H1 (cell line): ENCODE measurements at regions not wholly inside any gene's neighbourhood (a gene's known extent, or its start where the extent isn't known, plus 50 kb on each side); places are given as distances from the start of the nearest gene placed in this dataset.

Source experiments
- CTCF ChIA-PET: fragments of 300-600 bp; sonication (Branson Sonifier 250); formaldehyde crosslinking; loops from one replicate; lab custom pipeline; 2021; ENCODE audit not compliant: partially characterized antibody; lab: Charles Lee
- POLR2A ChIA-PET: fragments of 300-600 bp; sonication (Branson Sonifier 250); formaldehyde crosslinking; loops from one replicate; lab custom pipeline; 2021; ENCODE audit warnings: inconsistent platforms; ENCODE audit not compliant: partially characterized antibody; lab: Charles Lee
- DNase-seq, 2 experiments: peaks; one replicate each; pipeline versions ENCODE4 v3.0.0 to v3.0.0-alpha.2; 2010 to 2022; ENCODE audit warnings: low spot score in 2 of 2, low read depth in 1 of 2, mixed read lengths in 1 of 2
- FAIRE-seq: peaks from 2 replicates; lab custom pipeline; 2011; peaks lifted over from hg19 to GRCh38; lab: Jason Lieb, UNC
- H2AFZ ChIP-seq: 2 replicates; pipeline ENCODE4 v1.8.1; 2012; ENCODE audit warnings: low read length, inconsistent platforms
- H2AK5ac ChIP-seq: 2 replicates; pipeline ENCODE4 v1.6.1; 2013; ENCODE audit warnings: low read depth, low read length
- H2BK120ac ChIP-seq: replicated peaks from 2 replicates; pipeline ENCODE3; 2013; ENCODE audit warnings: low read depth, low read length, inconsistent platforms
- H2BK12ac ChIP-seq: 2 replicates; pipeline ENCODE4 v1.6.1; 2013; ENCODE audit warnings: low read depth, low read length
- H2BK15ac ChIP-seq: 2 replicates; pipeline ENCODE4 v1.6.1; 2013; ENCODE audit warnings: low read length
- H2BK20ac ChIP-seq: 2 replicates; pipeline ENCODE4 v1.6.1; 2013; ENCODE audit warnings: low read length
- H2BK5ac ChIP-seq: 2 replicates; pipeline ENCODE4 v1.6.1; 2013; ENCODE audit warnings: low read depth, low read length
- H3K14ac ChIP-seq: 2 replicates; pipeline ENCODE4 v1.6.1; 2013; ENCODE audit warnings: inconsistent platforms; ENCODE audit not compliant: insufficient read length
- H3K18ac ChIP-seq: 2 replicates; pipeline ENCODE4 v1.6.1; 2013; ENCODE audit warnings: low read length; ENCODE audit errors: extremely low read depth
- H3K23ac ChIP-seq: 2 replicates; pipeline ENCODE4 v1.6.1; 2013; ENCODE audit warnings: inconsistent platforms; ENCODE audit not compliant: insufficient read length
- H3K23me2 ChIP-seq: 2 replicates; pipeline ENCODE4 v1.6.1; 2013; ENCODE audit warnings: low read depth, low read length
- H3K27ac ChIP-seq: 2 replicates; pipeline ENCODE4 v1.6.1; 2011; ENCODE audit warnings: low read depth, low read length, inconsistent platforms
- H3K27me3 ChIP-seq, 4 experiments: replicated peaks in 1 of 4; 1 replicate in 1 of 4; 2 replicates in 3 of 4; pipeline versions ENCODE4 v1.6.1 to v1.8.1; 2011 to 2013; ENCODE audit warnings: low read length in 3 of 4, mild to moderate bottlenecking in 3 of 4, inconsistent platforms in 2 of 4, mixed read lengths in 2 of 4, moderate library complexity in 1 of 4; ENCODE audit not compliant: control insufficient read depth in 3 of 4, insufficient read depth in 3 of 4; ENCODE audit errors: extremely low read depth in 1 of 4
- H3K36me3 ChIP-seq, 4 experiments: 2 replicates each; pipeline versions ENCODE4 v1.6.1 to v1.8.1; 2011 to 2013; ENCODE audit warnings: mild to moderate bottlenecking in 4 of 4, low read length in 3 of 4, moderate library complexity in 2 of 4, control low read depth in 1 of 4, inconsistent platforms in 1 of 4; ENCODE audit not compliant: insufficient read depth in 4 of 4, control insufficient read depth in 2 of 4
- H3K4ac ChIP-seq: replicated peaks from 2 replicates; pipeline ENCODE3; 2013; ENCODE audit warnings: low read length, low read depth, mixed read lengths, inconsistent platforms; ENCODE audit not compliant: insufficient read length
- H3K4me1 ChIP-seq, 4 experiments: replicated peaks in 1 of 4; 1 replicate in 1 of 4; 2 replicates in 3 of 4; pipeline versions ENCODE4 v1.6.1 to v1.8.1; 2011 to 2013; ENCODE audit warnings: low read length in 3 of 4, inconsistent platforms in 2 of 4, mixed read lengths in 1 of 4; ENCODE audit not compliant: insufficient read depth in 4 of 4, control insufficient read depth in 3 of 4
- H3K4me2 ChIP-seq, 2 experiments: 2 replicates each; pipeline versions ENCODE4 v1.6.1 to v1.8.1; 2011 to 2013; ENCODE audit warnings: low read depth in 2 of 2, low read length in 2 of 2, control low read depth in 1 of 2, inconsistent platforms in 1 of 2, mild to moderate bottlenecking in 1 of 2; ENCODE audit not compliant: insufficient read depth in 1 of 2
- H3K4me3 ChIP-seq, 4 experiments: fragments of 200-600, 300-600 bp in 1 of 4; sonication (generic), shearing (Covaris generic), sonication (Bioruptor Twin) in 1 of 4; 2 replicates each; pipeline versions ENCODE4 v1.5.1 to v1.8.1; 2011 to 2016; ENCODE audit warnings: low read length in 4 of 4, low read depth in 3 of 4, control low read depth in 2 of 4, inconsistent platforms in 2 of 4, mild to moderate bottlenecking in 2 of 4, mixed read lengths in 1 of 4, moderate library complexity in 1 of 4; ENCODE audit not compliant: insufficient read depth in 2 of 4; ENCODE audit errors: extremely low read depth in 1 of 4
- H3K56ac ChIP-seq: replicated peaks from 2 replicates; pipeline ENCODE3; 2013; ENCODE audit warnings: low read depth, mild to moderate bottlenecking, mixed read lengths, low read length, inconsistent platforms; ENCODE audit not compliant: insufficient read length
- H3K79me1 ChIP-seq: 2 replicates; pipeline ENCODE4 v1.6.1; 2013; ENCODE audit warnings: low read depth, low read length, control low read depth
- H3K79me2 ChIP-seq, 2 experiments: 2 replicates each; pipeline versions ENCODE4 v1.6.1 to v1.8.1; 2012 to 2013; ENCODE audit warnings: low read length in 2 of 2, mild to moderate bottlenecking in 2 of 2, inconsistent platforms in 1 of 2; ENCODE audit not compliant: insufficient read depth in 2 of 2, control insufficient read depth in 1 of 2
- H3K9ac ChIP-seq, 4 experiments: replicated peaks in 1 of 4; 1 replicate in 1 of 4; 2 replicates in 3 of 4; pipeline versions ENCODE4 v1.6.1 to v1.8.1; 2011 to 2013; ENCODE audit warnings: low read depth in 3 of 4, low read length in 3 of 4, control low read depth in 2 of 4, mild to moderate bottlenecking in 2 of 4, moderate library complexity in 2 of 4, inconsistent platforms in 1 of 4; ENCODE audit errors: extremely low read depth in 1 of 4
- H3K9me3 ChIP-seq, 2 experiments: 2 replicates each; pipeline versions ENCODE4 v1.6.1 to v1.8.1; 2012 to 2013; ENCODE audit warnings: mild to moderate bottlenecking in 2 of 2, moderate library complexity in 2 of 2, control low read depth in 1 of 2, inconsistent platforms in 1 of 2, low read depth in 1 of 2, low read length in 1 of 2, mixed read lengths in 1 of 2; ENCODE audit not compliant: insufficient read depth in 2 of 2
- H4K20me1 ChIP-seq, 2 experiments: replicated peaks in 1 of 2; 2 replicates each; pipeline versions ENCODE3 to v1.8.1; 2011 to 2013; ENCODE audit warnings: inconsistent platforms in 2 of 2, low read length in 2 of 2, mild to moderate bottlenecking in 1 of 2; ENCODE audit not compliant: insufficient read depth in 2 of 2, control insufficient read depth in 1 of 2
- H4K5ac ChIP-seq: 2 replicates; pipeline ENCODE4 v1.6.1; 2013; ENCODE audit warnings: low read length, low read depth, mixed read lengths, inconsistent platforms; ENCODE audit not compliant: insufficient read length
- H4K8ac ChIP-seq: 2 replicates; pipeline ENCODE4 v1.8.0; 2013; ENCODE audit warnings: mild to moderate bottlenecking, moderate library complexity, low read length, inconsistent platforms; ENCODE audit not compliant: insufficient read depth; ENCODE audit errors: extremely low read depth
- H4K91ac ChIP-seq: replicated peaks from 2 replicates; pipeline ENCODE3; 2013; ENCODE audit warnings: low read length, mixed read lengths, inconsistent platforms; ENCODE audit not compliant: insufficient read length
- ATF3 ChIP-seq: IDR thresholded peaks from 2 replicates; pipeline ENCODE4 v1.6.1; 2011; ENCODE audit warnings: low read depth, mild to moderate bottlenecking, low read length; ENCODE audit not compliant: insufficient read depth
- BACH1 ChIP-seq: IDR thresholded peaks from 2 replicates; pipeline ENCODE4 v1.6.1; 2012; ENCODE audit warnings: low read length, improper control_type of control experiment
- CREB1 ChIP-seq: IDR thresholded peaks from 2 replicates; pipeline ENCODE4 v1.6.1; 2012; ENCODE audit warnings: inconsistent platforms
- EP300 ChIP-seq, 2 experiments: IDR thresholded peaks; 1 replicate in 1 of 2; 2 replicates in 1 of 2; pipeline ENCODE4 v1.6.1; 2011 to 2012; ENCODE audit warnings: low read depth in 2 of 2, low read length in 2 of 2, mild to moderate bottlenecking in 2 of 2, borderline replicate concordance in 1 of 2, inconsistent platforms in 1 of 2, moderate library complexity in 1 of 2
- KDM1A ChIP-seq: fragments of 200-600, 300-600 bp; sonication (generic); IDR thresholded peaks from 2 replicates; pipeline ENCODE4 v1.7.1; 2016; ENCODE audit warnings: mild to moderate bottlenecking, low read length, borderline replicate concordance
- SIRT6 ChIP-seq: IDR thresholded peaks from one replicate; pipeline ENCODE4 v1.7.1; 2012; ENCODE audit warnings: low read length, inconsistent platforms
- SP4 ChIP-seq: IDR thresholded peaks from 2 replicates; pipeline ENCODE4 v1.6.1; 2012; ENCODE audit warnings: low read length, inconsistent platforms
- TAF7 ChIP-seq: optimal IDR thresholded peaks from 2 replicates; pipeline ENCODE3; 2011; ENCODE audit warnings: low read depth, mild to moderate bottlenecking, inconsistent platforms, low read length, moderate library complexity, borderline replicate concordance

DNA sequence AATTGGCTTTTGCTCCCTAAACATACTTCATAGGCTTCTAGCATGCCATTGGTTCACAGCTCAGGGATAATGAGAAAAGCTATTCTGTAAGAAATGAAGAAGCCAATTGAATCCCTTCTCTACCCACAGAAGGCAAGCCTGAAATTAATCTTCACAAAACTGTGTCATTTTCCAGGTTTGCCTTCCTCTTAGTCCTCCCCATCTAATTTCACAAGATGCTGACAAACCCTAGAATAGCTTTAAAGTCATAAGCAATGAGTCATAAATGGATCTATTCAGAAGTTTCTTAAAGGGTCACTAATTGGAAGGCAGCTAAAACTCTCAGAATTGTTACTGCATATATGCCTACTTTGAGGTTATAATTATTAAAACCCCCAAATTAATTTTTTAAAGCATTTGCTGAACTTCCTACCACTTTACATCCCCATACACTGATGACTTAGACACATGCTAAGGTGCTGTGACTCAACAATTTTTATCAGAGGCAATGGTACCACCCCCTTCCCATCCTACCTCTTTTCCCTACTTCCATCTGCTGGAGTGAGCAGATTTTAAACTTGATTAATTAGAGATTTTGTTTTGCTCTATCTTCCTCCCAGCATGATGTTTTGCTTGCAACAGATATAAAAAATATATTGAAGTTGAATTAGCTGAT is 51.3 kb upstream of the NABP1 start:
- no peak for FAIRE-seq
- H3K4ac ChIP-seq, result no peak overlapping the region
- H2AFZ ChIP-seq, result no peak overlapping the region
- H2BK5ac ChIP-seq, result no peak overlapping the region
- H4K5ac ChIP-seq, result no peak overlapping the region
- no peaks in the 10 kb centered on the region for H4K20me1 ChIP-seq
- ChIA-PET POLR2A (interaction anchor here (0.6 kb wide), 1 partner anchor 12 kb away, joined by 3 read pairs; no protein-coding TSS in a partner anchor), CTCF (interaction anchor here (1.1 kb wide), 1 partner anchor 20 kb away, joined by 4 read pairs; no protein-coding TSS in a partner anchor)
- TF ChIP-seq KDM1A (no peak), EP300 (IDR thresholded peaks at IDR 0.05; ENCODE audit: borderline replicate concordance in 1 of 2, low read depth in 2 of 2, low read length in 2 of 2) (no peak), SIRT6 (no peak), TAF7 (no peak), BACH1 (no peak), CREB1 (no peak), ATF3 (no peak), SP4 (no peak)
- H2BK15ac ChIP-seq, result no peak overlapping the region
- H3K14ac ChIP-seq, result no peak overlapping the region
- H2BK12ac ChIP-seq, result no peak overlapping the region
- no peak overlapping the region for H4K8ac ChIP-seq
- no peaks in the 10 kb centered on the region for H3K36me3 ChIP-seq
- no peak overlapping the region for H3K9ac ChIP-seq
- no peak overlapping the region for H2BK20ac ChIP-seq
- H3K79me1 ChIP-seq, result no peaks in the 10 kb centered on the region
- no peaks in the 10 kb centered on the region for H3K4me1 ChIP-seq
- H2BK120ac ChIP-seq, result no peak overlapping the region
- H3K27ac ChIP-seq, result no peak overlapping the region
- no peak overlapping the region for H2AK5ac ChIP-seq
- H3K23ac ChIP-seq, result no peak overlapping the region
- no peaks in the 10 kb centered on the region for H3K9me3 ChIP-seq
- H3K23me2 ChIP-seq, result no peaks in the 10 kb centered on the region
- no peaks in the 10 kb centered on the region for H3K79me2 ChIP-seq
- no peak overlapping the region for H4K91ac ChIP-seq
- H3K4me3 ChIP-seq, result no peak overlapping the region
- no peak overlapping the region for H3K4me2 ChIP-seq
- no peak overlapping the region for H3K18ac ChIP-seq
- no peak overlapping the region for H3K56ac ChIP-seq
- no peak for DNase-seq
- H3K27me3 ChIP-seq, result no peaks in the 10 kb centered on the region
